GM12872 (cell line): ENCODE measurements at regions not wholly inside any gene's neighbourhood (a gene's known extent, or its start where the extent isn't known, plus 50 kb on each side); places are given as distances from the start of the nearest gene placed in this dataset.

Experiments used
- CTCF ChIP-seq: IDR thresholded peaks from 3 replicates; pipeline ENCODE4 v1.5.1; 2011; ENCODE audit warnings: low read depth, mild to moderate bottlenecking, low read length, moderate library complexity; ENCODE audit not compliant: insufficient read depth

- TF ChIP-seq CTCF = peak; percentile 11; the same call in 1 of the 3 replicates
Observed at GRCh38 chr11:97325693-97326092, 935.9 kb downstream of the JRKL start.

- TF ChIP-seq CTCF = no peak
Observed at GRCh38 chr11:97332271-97332670, 942.5 kb downstream of the JRKL start.

- no peak for TF ChIP-seq CTCF
Observed at GRCh38 chr11:97336064-97336463, 946.3 kb downstream of the JRKL start.

- TF ChIP-seq CTCF = no peak
Observed at GRCh38 chr11:97345032-97345431, 955.2 kb downstream of the JRKL start.

- no peak for TF ChIP-seq CTCF
Observed at GRCh38 chr11:97349201-97349600, 959.4 kb downstream of the JRKL start.

GRCh38 chr11:97351939-97352338 lies 962.1 kb downstream of the JRKL start:
- TF ChIP-seq CTCF = no peak

- no peak for TF ChIP-seq CTCF
Observed at GRCh38 chr11:97354026-97354425, 964.2 kb downstream of the JRKL start.

- no peak for TF ChIP-seq CTCF
Observed at GRCh38 chr11:97354576-97354975, 964.8 kb downstream of the JRKL start.
